ENCODE measurements at regions not wholly inside any gene's neighbourhood (a gene's known extent, or its start where the extent isn't known, plus 50 kb on each side); places are given as distances from the start of the nearest gene placed in this dataset.

- Mint-ChIP-seq H3K4me3 (ENCODE audit: unreplicated experiment) (no peak overlapping the region), H3K27ac (ENCODE audit: unreplicated experiment) (no peak overlapping the region), H3K36me3 (ENCODE audit: unreplicated experiment) (no peaks in the 10 kb centered on the region), H3K27me3 (ENCODE audit: unreplicated experiment) (no peaks in the 10 kb centered on the region), H3K9me3 (ENCODE audit: unreplicated experiment) (no peaks in the 10 kb centered on the region), H3K4me1 (ENCODE audit: unreplicated experiment) (peaks cover 2% of the 10 kb centered on the region)
- no peak for TF ChIP-seq CTCF (IDR thresholded peaks at IDR 0.05)
- DNase-seq (ENCODE audit: extremely low spot score, unreplicated experiment), result no peak
Measured at GRCh38 chr13:60758637-60759036, 361.6 kb downstream of the TDRD3 start.

GRCh38 chr13:60757501-60758215, 360.6 kb downstream of the TDRD3 start:
- Mint-ChIP-seq H3K4me3 (ENCODE audit: unreplicated experiment) (no peak overlapping the region), H3K9me3 (ENCODE audit: unreplicated experiment) (no peaks in the 10 kb centered on the region), H3K36me3 (ENCODE audit: unreplicated experiment) (no peaks in the 10 kb centered on the region), H3K27ac (ENCODE audit: unreplicated experiment) (no peak overlapping the region), H3K27me3 (ENCODE audit: unreplicated experiment) (no peaks in the 10 kb centered on the region), H3K4me1 (ENCODE audit: unreplicated experiment) (peaks cover 2% of the 10 kb centered on the region)
- no peak for DNase-seq (ENCODE audit: extremely low spot score, unreplicated experiment)
- no peak for TF ChIP-seq CTCF (IDR thresholded peaks at IDR 0.05)

- H3K4me3 Mint-ChIP-seq (ENCODE audit: unreplicated experiment), result no peak overlapping the region
- no peak overlapping the region for H3K27ac Mint-ChIP-seq (ENCODE audit: unreplicated experiment)
- DNase-seq (ENCODE audit: extremely low spot score, unreplicated experiment), result no peak
- peaks cover 2% of the 10 kb centered on the region for H3K4me1 Mint-ChIP-seq (ENCODE audit: unreplicated experiment)
- H3K27me3 Mint-ChIP-seq (ENCODE audit: unreplicated experiment), result no peaks in the 10 kb centered on the region
- H3K9me3 Mint-ChIP-seq (ENCODE audit: unreplicated experiment), result no peaks in the 10 kb centered on the region
- no peak for TF ChIP-seq CTCF (IDR thresholded peaks at IDR 0.05)
- H3K36me3 Mint-ChIP-seq (ENCODE audit: unreplicated experiment), result no peaks in the 10 kb centered on the region
Measured at GRCh38 chr13:60756306-60756705, 359.3 kb downstream of the TDRD3 start.

- no peaks in the 10 kb centered on the region for H3K27me3 Mint-ChIP-seq (ENCODE audit: unreplicated experiment)
- H3K36me3 Mint-ChIP-seq (ENCODE audit: unreplicated experiment), result no peaks in the 10 kb centered on the region
- TF ChIP-seq CTCF (IDR thresholded peaks at IDR 0.05), result no peak
- no peak overlapping the region for H3K27ac Mint-ChIP-seq (ENCODE audit: unreplicated experiment)
- H3K9me3 Mint-ChIP-seq (ENCODE audit: unreplicated experiment), result no peaks in the 10 kb centered on the region
- H3K4me1 Mint-ChIP-seq (ENCODE audit: unreplicated experiment), result peaks cover 2% of the 10 kb centered on the region
- DNase-seq (ENCODE audit: extremely low spot score, unreplicated experiment), result no peak
- H3K4me3 Mint-ChIP-seq (ENCODE audit: unreplicated experiment), result no peak overlapping the region
Measured at GRCh38 chr13:60755380-60756163, 358.6 kb downstream of the TDRD3 start.

Measured in osteocyte (in vitro differentiated cells).